Left colon (tissue), 2 donors: ENCODE measurements at regions not wholly inside any gene's neighbourhood (a gene's known extent, or its start where the extent isn't known, plus 50 kb on each side); places are given as distances from the start of the nearest gene placed in this dataset.

Source experiments
- ATAC-seq: fragments of 200-7000 bp; cut with Tn5 transposase; one replicate; pipeline ENCODE4 v1.9.1; 2020; ENCODE audit warnings: mild to moderate bottlenecking, moderate library complexity
- DNase-seq, 2 donors: peaks; one replicate each; pipeline ENCODE4 v3.0.0-alpha.2; 2020
- intact Hi-C, 2 donors: fragments of 100-400 bp; cut with DNase I in 1 of 2; cut with micrococcal nuclease in 1 of 2; formaldehyde crosslinking; loops; one replicate each; pipeline versions ENCODE4 v1.11.2 to v1.14.0; 2022; cut with DNase I, micrococcal nuclease
- donor health status: DM: no; HTN: no; CAD: no.
- donor health status: DM: yes; HTN: yes; CAD: no.

- no peak for ATAC-seq
- intact Hi-C loops, result no loop called here
- DNase-seq, result no peak
Observed at GRCh38 chr3:107256963-107257362, 120.3 kb upstream of the CCDC54 start.

- no peak for ATAC-seq
- DNase-seq, result no peak
- intact Hi-C loops, result no loop called here
Observed at GRCh38 chr3:107258300-107258699, 118.9 kb upstream of the CCDC54 start.

GRCh38 chr3:107260207-107260606, 117.0 kb upstream of the CCDC54 start:
- intact Hi-C loops, result no loop called here
- no peak for ATAC-seq

GRCh38 chr3:107263269-107264021, 113.8 kb upstream of the CCDC54 start:
- no peak for ATAC-seq
- no peak for DNase-seq
- intact Hi-C loops, result no loop called here

More at GRCh38 chr3:107260207-107260606, 117.0 kb upstream of the CCDC54 start:
- no peak for DNase-seq

GRCh38 chr3:107264888-107265287, 112.4 kb upstream of the CCDC54 start:
- peak; percentile 84 for ATAC-seq
- intact Hi-C loops, result no loop called here

GRCh38 chr3:107265526-107265925, 111.7 kb upstream of the CCDC54 start:
- DNase-seq (no peak), ATAC-seq (no peak)
- intact Hi-C loops, result no loop called here

More at GRCh38 chr3:107264888-107265287, 112.4 kb upstream of the CCDC54 start:
- DNase-seq, result peak in 1 of 2 donors; percentile 8

GRCh38 chr3:107268469-107268868, 108.8 kb upstream of the CCDC54 start:
- intact Hi-C loops, result no loop called here
- DNase-seq (no peak), ATAC-seq (no peak)

GRCh38 chr3:107269136-107269535, 108.1 kb upstream of the CCDC54 start:
- intact Hi-C loops, result no loop called here
- DNase-seq (no peak), ATAC-seq (no peak)

GRCh38 chr3:107271787-107272387, 105.4 kb upstream of the CCDC54 start:
- DNase-seq (no peak), ATAC-seq (peak; percentile 61)
- intact Hi-C loops, result loop anchor here in 1 of 2 donors (10.0 kb wide), 1 partner anchor 143 kb away; no protein-coding TSS in a partner anchor

- ATAC-seq, result no peak
- intact Hi-C loops, result loop anchor here in 1 of 2 donors (10.0 kb wide), 1 partner anchor 142 kb away; no protein-coding TSS in a partner anchor
Observed at GRCh38 chr3:107272471-107272870, 104.8 kb upstream of the CCDC54 start.

GRCh38 chr3:107272885-107273284, 104.4 kb upstream of the CCDC54 start:
- ATAC-seq (no peak), DNase-seq (no peak)
- intact Hi-C loops, result loop anchor here in 1 of 2 donors (10.0 kb wide), 1 partner anchor 142 kb away; no protein-coding TSS in a partner anchor

More at GRCh38 chr3:107272471-107272870, 104.8 kb upstream of the CCDC54 start:
- DNase-seq, result no peak

GRCh38 chr3:107273771-107274170, 103.5 kb upstream of the CCDC54 start:
- DNase-seq, result no peak
- ATAC-seq, result no peak
- intact Hi-C loops, result loop anchor here in 1 of 2 donors (10.0 kb wide), 1 partner anchor 141 kb away; no protein-coding TSS in a partner anchor

GRCh38 chr3:107275511-107275910, 101.7 kb upstream of the CCDC54 start:
- ATAC-seq (no peak), DNase-seq (no peak)
- intact Hi-C loops, result loop anchor here in 1 of 2 donors (10.0 kb wide), 1 partner anchor 139 kb away; no protein-coding TSS in a partner anchor

GRCh38 chr3:107283948-107284347, 93.3 kb upstream of the CCDC54 start:
- intact Hi-C loops, result no loop called here
- ATAC-seq (no peak), DNase-seq (no peak)

- ATAC-seq, result no peak
- DNase-seq, result no peak
- intact Hi-C loops, result no loop called here
Observed at GRCh38 chr3:107284612-107285011, 92.6 kb upstream of the CCDC54 start.

- DNase-seq (no peak), ATAC-seq (no peak)
- intact Hi-C loops, result no loop called here
Observed at GRCh38 chr3:107285197-107285596, 92.0 kb upstream of the CCDC54 start.

- DNase-seq, result no peak
- ATAC-seq, result no peak
- intact Hi-C loops, result no loop called here
Observed at GRCh38 chr3:107289354-107289753, 87.9 kb upstream of the CCDC54 start.

- intact Hi-C loops, result no loop called here
- DNase-seq (no peak), ATAC-seq (no peak)
Observed at GRCh38 chr3:107294117-107294516, 83.1 kb upstream of the CCDC54 start.

GRCh38 chr3:107297597-107297996, 79.6 kb upstream of the CCDC54 start:
- DNase-seq, result no peak
- ATAC-seq, result no peak
- intact Hi-C loops, result no loop called here

- ATAC-seq (no peak), DNase-seq (no peak)
- intact Hi-C loops, result no loop called here
Observed at GRCh38 chr3:107307205-107307604, 70.0 kb upstream of the CCDC54 start.
